ENCODE measurements at regions not wholly inside any gene's neighbourhood (a gene's known extent, or its start where the extent isn't known, plus 50 kb on each side); places are given as distances from the start of the nearest gene placed in this dataset.

DNA sequence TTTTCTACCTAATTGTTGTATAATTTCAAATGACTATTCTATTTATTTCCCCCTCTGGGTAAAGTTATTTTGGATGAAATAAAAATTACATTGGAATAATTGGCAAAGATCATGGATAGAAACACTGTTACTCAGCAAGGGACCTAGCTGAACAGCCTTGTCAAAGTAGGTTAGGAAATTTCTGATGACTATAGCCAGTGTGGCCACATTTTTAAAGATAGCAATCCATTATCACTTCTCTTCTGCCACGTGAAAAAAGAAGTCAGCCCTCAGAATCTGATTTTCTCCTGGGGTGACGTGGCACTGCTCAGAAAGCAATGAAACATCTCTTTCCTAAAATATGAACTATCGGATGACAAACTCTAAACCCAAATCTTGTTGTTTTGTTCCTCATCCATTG is 784.2 kb upstream of the RIOK2 start:
- Histone ChIP-seq H3K4me1 (no peaks in the 10 kb centered on the region), H3K36me3 (no peaks in the 10 kb centered on the region), H3K4me3 (no peak overlapping the region), H3K27ac (replicated peaks) (no peak overlapping the region), H3K27me3 (ENCODE audit: low read depth) (no peaks in the 10 kb centered on the region), H3K9me3 (replicated peaks) (no peaks in the 10 kb centered on the region)
- no peak for DNase-seq
- intact Hi-C loops (cut with micrococcal nuclease) = no loop called here
- TF ChIP-seq, protein P1, sequence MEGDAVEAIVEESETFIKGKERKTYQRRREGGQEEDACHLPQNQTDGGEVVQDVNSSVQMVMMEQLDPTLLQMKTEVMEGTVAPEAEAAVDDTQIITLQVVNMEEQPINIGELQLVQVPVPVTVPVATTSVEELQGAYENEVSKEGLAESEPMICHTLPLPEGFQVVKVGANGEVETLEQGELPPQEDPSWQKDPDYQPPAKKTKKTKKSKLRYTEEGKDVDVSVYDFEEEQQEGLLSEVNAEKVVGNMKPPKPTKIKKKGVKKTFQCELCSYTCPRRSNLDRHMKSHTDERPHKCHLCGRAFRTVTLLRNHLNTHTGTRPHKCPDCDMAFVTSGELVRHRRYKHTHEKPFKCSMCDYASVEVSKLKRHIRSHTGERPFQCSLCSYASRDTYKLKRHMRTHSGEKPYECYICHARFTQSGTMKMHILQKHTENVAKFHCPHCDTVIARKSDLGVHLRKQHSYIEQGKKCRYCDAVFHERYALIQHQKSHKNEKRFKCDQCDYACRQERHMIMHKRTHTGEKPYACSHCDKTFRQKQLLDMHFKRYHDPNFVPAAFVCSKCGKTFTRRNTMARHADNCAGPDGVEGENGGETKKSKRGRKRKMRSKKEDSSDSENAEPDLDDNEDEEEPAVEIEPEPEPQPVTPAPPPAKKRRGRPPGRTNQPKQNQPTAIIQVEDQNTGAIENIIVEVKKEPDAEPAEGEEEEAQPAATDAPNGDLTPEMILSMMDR (IDR thresholded peaks at IDR 0.05; ENCODE audit: borderline replicate concordance) = no peak

GRCh38 chr5:97968346-97968745 is 785.3 kb upstream of the RIOK2 start:
- Histone ChIP-seq H3K27ac (replicated peaks) (no peak overlapping the region), H3K9me3 (replicated peaks) (no peaks in the 10 kb centered on the region), H3K36me3 (no peaks in the 10 kb centered on the region), H3K27me3 (ENCODE audit: low read depth) (no peaks in the 10 kb centered on the region), H3K4me3 (no peak overlapping the region), H3K4me1 (no peaks in the 10 kb centered on the region)
- DNase-seq = no peak
- intact Hi-C loops (cut with micrococcal nuclease) = no loop called here
- TF ChIP-seq, protein P1 (IDR thresholded peaks at IDR 0.05; ENCODE audit: borderline replicate concordance) = no peak

- Histone ChIP-seq H3K36me3 (no peaks in the 10 kb centered on the region), H3K27me3 (ENCODE audit: low read depth) (no peaks in the 10 kb centered on the region), H3K4me1 (no peaks in the 10 kb centered on the region), H3K9me3 (replicated peaks) (no peaks in the 10 kb centered on the region), H3K27ac (replicated peaks) (no peak overlapping the region), H3K4me3 (no peak overlapping the region)
- peak; percentile 39 for DNase-seq
- intact Hi-C loops (cut with micrococcal nuclease) = no loop called here
- TF ChIP-seq, protein P1 (IDR thresholded peaks at IDR 0.05; ENCODE audit: borderline replicate concordance) = no peak
Observed at GRCh38 chr5:97979740-97980139, 793.7 kb upstream of the RGMB start.

- H3K27me3 ChIP-seq (ENCODE audit: low read depth) = no peaks in the 10 kb centered on the region
- H3K9me3 ChIP-seq (replicated peaks) = no peaks in the 10 kb centered on the region
- TF ChIP-seq, protein P1 (IDR thresholded peaks at IDR 0.05; ENCODE audit: borderline replicate concordance) = no peak
- intact Hi-C loops (cut with micrococcal nuclease) = no loop called here
- no peak overlapping the region for H3K4me3 ChIP-seq
- no peak for DNase-seq
- no peak overlapping the region for H3K27ac ChIP-seq (replicated peaks)
- H3K36me3 ChIP-seq = no peaks in the 10 kb centered on the region
- H3K4me1 ChIP-seq = no peaks in the 10 kb centered on the region
Observed at GRCh38 chr5:97980291-97980690, 793.2 kb upstream of the RGMB start.

DNA sequence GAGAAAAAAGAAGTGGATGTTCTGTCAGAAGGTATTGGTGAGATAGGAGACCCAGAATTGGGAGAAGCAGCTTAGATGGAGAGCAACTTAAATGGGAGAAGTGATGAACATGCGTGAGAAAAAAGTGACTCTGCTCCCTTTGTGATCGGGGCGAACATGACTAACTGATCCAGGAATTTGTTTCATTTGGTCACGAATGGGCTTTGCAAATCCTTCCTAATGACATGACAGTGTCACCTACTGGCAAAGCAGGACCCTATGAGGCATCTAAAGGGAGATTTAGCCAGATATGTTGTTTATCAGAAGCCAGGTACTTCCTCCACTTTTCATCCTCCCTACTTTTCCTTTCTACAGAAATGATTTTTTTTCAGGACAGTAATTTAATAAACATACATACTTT is 787.4 kb upstream of the RGMB start:
- Histone ChIP-seq H3K27ac (replicated peaks) (no peak overlapping the region), H3K36me3 (no peaks in the 10 kb centered on the region), H3K4me1 (no peaks in the 10 kb centered on the region), H3K27me3 (ENCODE audit: low read depth) (no peaks in the 10 kb centered on the region), H3K9me3 (replicated peaks) (no peaks in the 10 kb centered on the region), H3K4me3 (no peak overlapping the region)
- no peak for DNase-seq
- intact Hi-C loops (cut with micrococcal nuclease) = no loop called here
- TF ChIP-seq, protein P1 (IDR thresholded peaks at IDR 0.05; ENCODE audit: borderline replicate concordance) = peak; percentile 32

DNA sequence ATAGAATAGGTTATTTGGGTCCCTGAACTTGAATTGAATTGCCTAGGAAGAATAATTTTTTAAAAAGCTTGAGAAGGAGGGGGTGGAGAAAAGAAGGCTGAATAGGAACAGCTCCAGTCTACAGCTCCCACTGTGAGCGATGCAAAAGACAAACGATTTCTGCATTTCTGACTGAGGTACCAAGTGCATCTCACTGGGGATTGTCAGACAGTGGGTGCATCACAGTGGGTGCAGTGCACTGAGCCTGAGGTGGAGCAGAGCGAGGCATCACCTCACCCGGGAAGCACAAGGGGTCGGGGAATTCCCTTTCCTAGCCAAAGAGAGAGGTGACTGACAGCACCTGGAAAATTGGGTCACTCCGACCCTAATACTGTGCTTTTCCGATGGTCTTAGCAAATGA is 782.2 kb upstream of the RGMB start:
- no peak overlapping the region for H3K27ac ChIP-seq (replicated peaks)
- no peak overlapping the region for H3K4me3 ChIP-seq
- intact Hi-C loops (cut with micrococcal nuclease) = no loop called here
- H3K36me3 ChIP-seq = no peaks in the 10 kb centered on the region
- H3K4me1 ChIP-seq = no peaks in the 10 kb centered on the region
- H3K27me3 ChIP-seq (ENCODE audit: low read depth) = no peaks in the 10 kb centered on the region
- TF ChIP-seq, protein P1 (IDR thresholded peaks at IDR 0.05; ENCODE audit: borderline replicate concordance) = no peak
- H3K9me3 ChIP-seq (replicated peaks) = peaks cover 13% of the 10 kb centered on the region
- DNase-seq = no peak
